Fibroblast of pulmonary artery (primary cell): ENCODE measurements at regions not wholly inside any gene's neighbourhood (a gene's known extent, or its start where the extent isn't known, plus 50 kb on each side); places are given as distances from the start of the nearest gene placed in this dataset.

Experiments
- DNase-seq: peaks from one replicate; pipeline ENCODE4 v3.0.0-alpha.2; 2010; ENCODE audit warnings: low read depth
- H3K4me3 ChIP-seq: replicated peaks from 2 replicates; pipeline ENCODE4 v1.5.1; 2011; ENCODE audit warnings: low read depth, mild to moderate bottlenecking, control low read depth, low read length, moderate library complexity
- CTCF ChIP-seq: IDR thresholded peaks from 2 replicates; pipeline ENCODE4 v1.5.1; 2011; ENCODE audit warnings: mild to moderate bottlenecking, control low read depth, low read length, inconsistent platforms; ENCODE audit errors: missing control alignments

GRCh38 chr4:124085561-124086180, 626.9 kb downstream of the ANKRD50 start:
- no peak overlapping the region for H3K4me3 ChIP-seq
- peak; percentile 65 for DNase-seq
- TF ChIP-seq CTCF = no peak

GRCh38 chr4:124090021-124090420, 622.5 kb downstream of the ANKRD50 start:
- H3K4me3 ChIP-seq = no peak overlapping the region
- no peak for DNase-seq
- TF ChIP-seq CTCF = no peak

- no peak for TF ChIP-seq CTCF
- H3K4me3 ChIP-seq = no peak overlapping the region
- DNase-seq = no peak
Measured at GRCh38 chr4:124092101-124092500, 620.4 kb downstream of the ANKRD50 start.

- no peak for TF ChIP-seq CTCF
- H3K4me3 ChIP-seq = no peak overlapping the region
- peak; percentile 19 for DNase-seq
Measured at GRCh38 chr4:124092541-124092984, 620.0 kb downstream of the ANKRD50 start.

GRCh38 chr4:124095621-124096020, 616.9 kb downstream of the ANKRD50 start:
- TF ChIP-seq CTCF = no peak
- DNase-seq = peak; percentile 52

GRCh38 chr4:124096290-124096689, 616.2 kb downstream of the ANKRD50 start:
- TF ChIP-seq CTCF = no peak
- DNase-seq = no peak
- no peak overlapping the region for H3K4me3 ChIP-seq

More at GRCh38 chr4:124095621-124096020, 616.9 kb downstream of the ANKRD50 start:
- no peak overlapping the region for H3K4me3 ChIP-seq

- no peak overlapping the region for H3K4me3 ChIP-seq
- peak; percentile 40 for DNase-seq
- TF ChIP-seq CTCF = no peak
Measured at GRCh38 chr4:124097447-124097846, 615.1 kb downstream of the ANKRD50 start.
